Hepatocyte (in vitro differentiated cells): ENCODE measurements at regions not wholly inside any gene's neighbourhood (a gene's known extent, or its start where the extent isn't known, plus 50 kb on each side); places are given as distances from the start of the nearest gene placed in this dataset.

ENCODE experiments used
- EZH2phosphoT487 ChIP-seq: fragments of 200-600 bp; sonication (generic); IDR thresholded peaks from one replicate; pipeline ENCODE4 v1.6.1; 2018; ENCODE audit warnings: antibody characterized with exemption, mild to moderate bottlenecking, low read depth, moderate library complexity; ENCODE audit not compliant: unreplicated experiment, severe bottlenecking
- TF ChIP-seq, protein P1 (sequence below): fragments of 200-600 bp; sonication (generic); IDR thresholded peaks from 2 replicates; pipeline ENCODE4 v1.5.1; 2016; ENCODE audit warnings: antibody characterized with exemption, mild to moderate bottlenecking; ENCODE audit not compliant: poor library complexity

DNA sequence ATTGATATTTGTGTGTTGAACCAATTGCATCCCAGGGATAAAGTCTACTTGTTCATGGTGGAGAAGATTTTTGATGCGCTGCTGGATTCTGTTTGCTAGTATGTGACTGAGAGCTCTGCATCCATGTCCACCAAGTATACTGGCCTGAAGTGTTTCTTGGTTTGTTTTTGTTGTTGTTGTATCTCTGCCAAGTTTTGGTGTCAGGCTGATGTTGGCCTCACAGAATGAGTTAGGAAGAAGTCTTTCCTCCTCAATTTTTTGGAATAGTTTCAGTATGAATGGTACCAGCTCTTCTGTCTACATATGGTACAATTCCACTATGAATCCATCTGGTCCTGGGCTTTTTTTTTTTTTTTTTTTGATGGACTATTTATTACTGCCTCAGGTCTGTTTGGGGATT, 50.9 kb upstream of the OSTN start:
- TF ChIP-seq EZH2phosphoT487: no peak
- TF ChIP-seq, protein P1, sequence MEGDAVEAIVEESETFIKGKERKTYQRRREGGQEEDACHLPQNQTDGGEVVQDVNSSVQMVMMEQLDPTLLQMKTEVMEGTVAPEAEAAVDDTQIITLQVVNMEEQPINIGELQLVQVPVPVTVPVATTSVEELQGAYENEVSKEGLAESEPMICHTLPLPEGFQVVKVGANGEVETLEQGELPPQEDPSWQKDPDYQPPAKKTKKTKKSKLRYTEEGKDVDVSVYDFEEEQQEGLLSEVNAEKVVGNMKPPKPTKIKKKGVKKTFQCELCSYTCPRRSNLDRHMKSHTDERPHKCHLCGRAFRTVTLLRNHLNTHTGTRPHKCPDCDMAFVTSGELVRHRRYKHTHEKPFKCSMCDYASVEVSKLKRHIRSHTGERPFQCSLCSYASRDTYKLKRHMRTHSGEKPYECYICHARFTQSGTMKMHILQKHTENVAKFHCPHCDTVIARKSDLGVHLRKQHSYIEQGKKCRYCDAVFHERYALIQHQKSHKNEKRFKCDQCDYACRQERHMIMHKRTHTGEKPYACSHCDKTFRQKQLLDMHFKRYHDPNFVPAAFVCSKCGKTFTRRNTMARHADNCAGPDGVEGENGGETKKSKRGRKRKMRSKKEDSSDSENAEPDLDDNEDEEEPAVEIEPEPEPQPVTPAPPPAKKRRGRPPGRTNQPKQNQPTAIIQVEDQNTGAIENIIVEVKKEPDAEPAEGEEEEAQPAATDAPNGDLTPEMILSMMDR: no peak
